ENCODE measurements at regions not wholly inside any gene's neighbourhood (a gene's known extent, or its start where the extent isn't known, plus 50 kb on each side); places are given as distances from the start of the nearest gene placed in this dataset.
A peak's percentile ranks its signal among the peaks of the same experiment; 100 is the strongest.
"Not testable (repeated sequence)": the region's sequence is repeated elsewhere in the genome, so short reads cannot be mapped to it uniquely, and the experiment has no call there.

GRCh38 chr3:74978684-74979083, 364.2 kb upstream of the CNTN3 start:
- DNase-seq, result no peak

DNA sequence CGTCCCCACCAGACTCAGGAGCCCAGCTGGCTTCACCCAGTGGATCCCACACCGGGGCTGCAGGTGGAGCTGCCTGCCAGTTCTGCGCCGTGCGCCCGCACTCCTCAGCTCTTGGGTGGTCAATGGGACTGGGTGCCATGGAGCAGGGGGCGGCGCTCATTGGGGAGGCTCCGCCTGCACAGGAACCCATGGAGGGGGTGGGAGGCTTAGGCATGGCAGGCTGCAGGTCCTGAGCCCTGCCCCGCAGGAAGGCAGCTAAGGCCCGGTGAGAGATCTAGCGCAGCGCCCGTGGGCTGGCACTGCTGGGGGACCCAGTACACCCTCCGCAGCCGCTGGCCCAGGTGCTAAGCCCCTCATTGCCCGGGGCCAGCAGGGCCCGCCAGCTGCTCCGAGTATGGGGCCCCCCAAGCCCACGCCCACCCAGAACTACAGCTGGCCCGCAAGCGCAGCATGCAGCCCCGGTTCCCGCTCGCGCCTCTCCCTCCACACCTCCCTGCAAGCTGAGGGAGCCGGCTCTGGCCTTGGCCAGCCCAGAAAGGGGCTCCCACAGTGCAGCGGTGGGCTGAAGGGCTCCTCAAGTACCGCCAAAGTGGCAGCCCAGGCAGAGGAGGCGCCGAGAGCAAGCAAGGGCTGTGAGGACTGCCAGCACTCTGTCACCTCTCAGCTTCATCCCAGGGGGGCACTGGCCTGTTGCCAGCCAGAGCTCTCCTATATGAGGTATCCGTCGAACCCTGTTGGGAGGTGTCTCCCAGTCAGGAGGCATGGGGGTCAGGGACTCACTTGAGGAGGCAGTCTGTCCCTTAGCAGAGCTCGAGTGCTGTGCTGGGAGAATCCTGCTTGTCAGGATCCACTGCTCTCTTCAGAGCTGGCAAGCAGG, 370.8 kb upstream of the CNTN3 start:
- not testable (repeated sequence) for DNase-seq

- DNase-seq, result no peak
These were observed 373.6 kb upstream of the CNTN3 start for GRCh38 chr3:74988095-74988494.

- no peak for DNase-seq
These were observed 378.4 kb upstream of the CNTN3 start for GRCh38 chr3:74992898-74993297.

DNA sequence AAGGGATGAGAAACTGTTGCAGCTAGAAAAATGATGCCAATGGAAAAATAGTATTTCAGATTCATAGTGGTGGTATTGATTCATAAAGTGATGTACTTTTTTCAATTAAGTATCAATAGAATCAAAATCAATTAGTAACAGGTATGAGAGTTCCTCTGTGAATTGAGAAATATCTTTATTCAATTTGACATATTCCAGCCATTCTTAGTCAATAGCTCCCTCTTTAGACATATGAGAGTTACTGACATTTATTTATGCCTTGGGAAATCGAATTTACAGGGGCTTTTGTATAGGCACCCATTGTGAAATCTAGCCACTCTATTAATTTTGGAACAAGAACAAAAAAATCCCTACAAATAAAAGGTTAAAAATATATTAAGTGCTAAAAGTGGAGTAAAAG, 386.9 kb upstream of the CNTN3 start:
- DNase-seq, result peak; percentile 20

GRCh38 chr3:75012791-75013331, 398.4 kb upstream of the CNTN3 start:
- DNase-seq, result no peak

GRCh38 chr3:75014008-75014407, 399.5 kb upstream of the CNTN3 start:
- DNase-seq, result no peak

- DNase-seq, result no peak
These were observed 400.8 kb upstream of the CNTN3 start for GRCh38 chr3:75015280-75015679.

GRCh38 chr3:75035146-75035545, 420.7 kb upstream of the CNTN3 start:
- no peak for DNase-seq

DNA sequence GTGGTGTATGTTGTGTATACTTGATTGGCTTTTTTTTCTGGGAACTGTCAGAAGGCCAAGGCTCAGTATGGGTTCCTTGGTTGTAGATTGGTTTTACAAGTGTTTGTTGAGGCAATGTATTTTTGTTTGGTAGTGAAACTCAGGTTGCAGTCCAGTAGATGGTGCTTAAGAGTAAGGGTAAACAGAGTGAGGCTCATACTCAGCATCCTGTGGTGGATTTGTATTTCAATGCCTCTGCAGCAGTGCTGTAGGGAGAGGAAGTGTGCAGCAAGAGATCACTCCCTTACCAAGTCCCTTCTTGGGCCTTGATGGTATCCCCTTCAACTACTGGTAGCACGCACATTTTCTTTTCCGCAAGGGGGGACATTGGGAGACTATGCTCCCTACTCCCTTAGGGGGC, 428.5 kb upstream of the CNTN3 start:
- DNase-seq, result peak; percentile 36

DNA sequence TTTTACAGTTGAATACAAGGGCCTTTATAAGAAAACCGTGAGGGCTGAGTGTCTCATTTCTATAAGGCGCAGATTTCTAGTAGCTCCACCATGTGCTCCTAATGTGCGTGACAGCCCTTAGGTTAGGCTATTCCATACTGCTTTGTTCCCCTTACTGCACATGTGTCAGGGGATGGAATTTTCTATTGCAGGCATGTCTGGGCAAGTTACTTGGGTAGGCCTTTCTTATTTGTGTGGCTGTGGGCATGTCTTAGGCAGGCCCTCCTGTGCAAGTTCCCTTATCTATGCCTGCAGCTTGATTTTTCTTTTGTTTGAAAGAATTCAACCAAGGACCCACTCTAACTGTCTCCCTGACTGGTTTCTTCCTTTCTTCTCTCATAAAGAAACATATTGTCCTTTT, 434.2 kb upstream of the CNTN3 start:
- DNase-seq, result no peak

DNA sequence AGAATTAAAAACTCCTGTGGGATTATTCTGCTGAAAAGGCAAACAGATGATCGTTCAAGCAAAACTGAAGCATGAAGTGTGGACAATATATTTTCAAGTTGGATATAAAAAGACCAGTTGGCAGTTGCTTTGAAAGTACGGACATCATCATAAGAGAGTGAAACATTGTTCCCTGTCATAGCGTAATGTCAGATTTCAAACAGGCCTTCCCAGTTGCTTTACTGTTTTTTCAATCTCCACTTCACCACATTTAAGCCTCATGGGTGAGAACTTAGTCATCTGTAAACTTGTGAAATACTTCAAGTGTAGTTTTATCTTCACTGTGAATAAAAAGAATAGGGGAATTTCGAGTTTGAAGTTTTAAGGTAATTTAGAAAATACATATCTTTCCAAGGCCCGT, 435.1 kb upstream of the CNTN3 start:
- DNase-seq, result no peak

DNA sequence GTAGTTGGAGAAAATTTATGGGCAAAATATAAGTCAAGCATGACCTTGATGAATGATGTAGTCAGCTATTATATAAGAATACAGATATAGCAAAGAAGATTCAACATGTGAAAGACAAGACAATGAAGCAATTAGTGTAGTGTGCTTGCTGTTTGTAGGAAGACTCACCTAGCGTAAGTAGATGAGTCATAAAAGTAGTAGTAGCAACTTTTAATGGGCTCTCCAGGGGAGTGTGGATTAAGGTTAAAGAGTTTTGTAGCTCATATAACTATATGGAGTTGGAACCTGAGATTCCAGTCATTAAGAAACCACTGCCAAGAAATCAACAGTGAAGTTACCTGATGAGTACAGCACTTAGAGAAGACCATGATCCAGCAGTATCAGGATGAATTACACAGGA, 444.7 kb upstream of the CNTN3 start:
- no peak for DNase-seq

DNA sequence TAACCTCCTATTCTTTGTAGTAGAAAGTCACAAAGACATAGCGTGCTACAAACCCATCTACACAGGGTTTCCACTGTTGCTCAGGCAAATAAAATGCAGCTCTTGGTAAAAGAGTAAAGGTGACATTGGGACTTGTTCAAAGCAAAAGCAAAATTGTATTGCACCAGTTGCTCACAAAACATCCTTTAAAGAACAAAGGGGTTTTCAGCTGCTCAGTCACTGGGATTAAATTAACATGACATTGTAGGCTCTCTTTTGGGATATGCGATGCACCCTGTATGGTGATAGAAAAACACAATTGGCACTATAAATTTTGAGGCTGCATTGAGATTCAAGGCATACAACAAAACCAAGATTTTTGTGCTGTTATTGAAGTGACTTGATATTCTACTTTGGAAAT, 447.3 kb upstream of the CNTN3 start:
- DNase-seq, result no peak

- DNase-seq, result no peak
These were observed 460.7 kb upstream of the CNTN3 start for GRCh38 chr3:75075158-75075557.

DNA sequence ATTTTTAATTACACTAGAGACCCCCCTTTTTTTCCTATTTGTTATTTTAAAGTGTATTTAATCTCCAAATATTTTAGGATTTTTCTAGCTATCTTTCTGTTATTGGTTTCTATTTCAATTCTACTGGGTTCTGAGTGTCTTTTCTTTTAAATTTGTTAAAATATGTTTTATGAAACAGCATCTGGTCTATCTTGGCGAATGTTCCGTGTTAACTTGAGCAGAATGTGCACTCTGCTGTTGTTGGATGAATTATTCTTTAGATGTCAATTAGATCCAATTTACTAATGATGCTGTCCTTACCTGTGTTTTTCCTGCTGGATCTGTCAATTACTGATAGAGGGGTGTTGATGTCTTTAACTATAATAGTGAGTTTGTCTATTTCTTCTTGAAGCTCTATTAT, 462.0 kb upstream of the CNTN3 start:
- DNase-seq, result no peak

- DNase-seq, result peak; percentile 15
These were observed 463.8 kb upstream of the CNTN3 start for GRCh38 chr3:75078290-75078689.

DNA sequence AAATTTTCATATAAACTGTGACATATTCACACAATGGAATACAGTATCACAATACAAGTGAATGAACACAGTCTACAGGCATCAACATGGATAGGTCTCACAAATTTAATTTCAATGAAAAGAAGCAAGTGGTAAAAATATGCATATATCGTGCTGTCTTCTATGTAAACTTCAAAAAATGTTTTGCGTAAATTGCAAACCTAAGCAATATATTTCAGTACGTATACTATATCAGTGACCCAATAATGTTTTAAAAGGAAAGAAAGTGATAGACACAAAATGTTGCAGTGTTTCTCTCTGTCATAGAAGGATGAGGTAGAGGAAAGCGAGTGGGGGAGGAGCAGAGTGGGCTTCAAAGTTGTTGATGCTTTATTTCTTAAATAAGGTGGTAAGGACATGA, 468.4 kb upstream of the CNTN3 start:
- DNase-seq, result no peak

- DNase-seq, result peak; percentile 0
These were observed 475.4 kb upstream of the CNTN3 start for GRCh38 chr3:75089841-75090240.

DNA sequence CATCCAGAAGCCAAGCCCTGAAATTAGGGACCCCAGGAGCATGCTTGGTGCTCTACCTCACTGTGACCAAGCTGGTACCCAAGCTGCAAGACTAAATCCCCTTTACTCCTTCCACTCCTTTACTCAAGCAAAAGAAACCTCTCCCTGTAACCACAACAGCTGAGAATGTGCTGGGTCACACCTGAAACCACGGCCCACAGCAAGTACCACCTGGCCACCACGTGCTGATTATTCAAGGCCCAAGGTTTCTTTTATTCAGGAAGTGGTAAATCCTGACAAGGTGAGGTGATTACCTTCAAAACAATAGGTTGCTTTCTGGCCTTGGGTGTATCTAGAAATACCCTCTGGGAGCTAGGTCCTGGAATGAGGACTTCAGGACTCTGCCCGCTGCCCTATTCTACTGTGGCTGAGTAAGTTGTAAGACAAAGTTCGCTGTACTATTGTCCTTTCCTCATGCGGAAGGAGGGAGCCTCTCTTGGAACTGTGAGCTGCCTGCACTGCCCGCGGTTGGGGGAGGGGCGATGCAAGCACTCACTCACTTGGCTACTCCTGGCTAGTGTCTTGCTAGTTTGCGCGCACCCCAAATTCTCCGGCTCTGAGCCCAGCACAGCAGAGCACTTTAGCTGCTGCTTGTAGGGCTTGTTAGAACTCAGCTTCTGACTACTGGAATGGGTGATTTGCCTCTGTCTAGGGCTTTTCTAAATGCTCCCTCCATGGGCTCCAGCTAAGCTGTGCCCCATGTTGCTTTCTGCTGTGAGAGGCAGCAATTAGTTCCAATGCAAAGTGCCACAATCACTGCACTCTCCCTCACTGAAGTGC, 487.1 kb upstream of the CNTN3 start:
- DNase-seq, result no peak

- DNase-seq, result peak; percentile 35
These were observed 496.3 kb upstream of the CNTN3 start for GRCh38 chr3:75110741-75111140.

GRCh38 chr3:75115695-75116094, 501.2 kb upstream of the CNTN3 start:
- no peak for DNase-seq

GRCh38 chr3:75118779-75119178, 504.3 kb upstream of the CNTN3 start:
- DNase-seq, result no peak

DNA sequence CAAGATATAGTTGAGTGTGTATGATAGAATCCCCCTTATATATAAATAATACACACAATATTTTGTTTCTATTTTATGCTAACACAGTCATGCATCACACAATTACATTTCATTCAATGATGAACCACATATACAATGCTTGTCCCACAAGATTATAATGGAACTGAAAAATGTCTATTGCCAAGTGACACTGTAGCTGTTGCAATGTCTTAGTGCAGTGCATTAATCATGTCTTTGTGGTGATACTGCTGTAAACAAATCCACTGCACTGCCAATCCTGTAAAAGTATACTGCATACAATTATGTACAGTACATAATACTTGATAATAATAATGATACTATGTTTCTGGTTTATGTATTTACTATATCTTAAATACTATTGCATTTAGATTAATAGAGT, 512.1 kb upstream of the CNTN3 start:
- no peak for DNase-seq

Data from DMS53 (cell line).